SK-N-SH (cell line): ENCODE measurements at regions not wholly inside any gene's neighbourhood (a gene's known extent, or its start where the extent isn't known, plus 50 kb on each side); places are given as distances from the start of the nearest gene placed in this dataset.

ENCODE experiments used
- CTCF ChIA-PET: fragments of 300-600, 350-600 bp; formaldehyde crosslinking; extraction: SDS; loops from one replicate; lab custom pipeline; 2021; lab: Yijun Ruan, JAX
- POLR2A ChIA-PET: fragments of 350-600 bp; sonication (Branson Sonifier 250); formaldehyde crosslinking; extraction: SDS; loops from one replicate; lab custom pipeline; 2020; ENCODE audit warnings: antibody characterized with exemption, inconsistent platforms; lab: Yijun Ruan, JAX
- DNase-seq: peaks from one replicate; pipeline ENCODE4 v3.0.0; 2012
- H2AFZ ChIP-seq: fragments of 200-600 bp; sonication (generic); 2 replicates; pipeline ENCODE4 v1.8.1; 2016; ENCODE audit warnings: antibody characterized with exemption, mild to moderate bottlenecking, low read depth
- H3F3A ChIP-seq: fragments of 200-600 bp; sonication (generic); replicated peaks from 2 replicates; pipeline ENCODE3; 2016; ENCODE audit warnings: antibody characterized with exemption, mild to moderate bottlenecking; ENCODE audit not compliant: insufficient read depth
- H3K27ac ChIP-seq, 2 experiments: fragments of 200-500 bp in 1 of 2; fragments of 200-600 bp in 1 of 2; sonication (Bioruptor generic) in 1 of 2; sonication (generic), shearing (Covaris generic) in 1 of 2; 2 replicates each; pipeline versions ENCODE4 v1.5.1 to v1.6.1; 2014 to 2016; ENCODE audit warnings: low read depth in 2 of 2, inconsistent platforms in 1 of 2, low read length in 1 of 2, mild to moderate bottlenecking in 1 of 2, mixed read lengths in 1 of 2
- H3K27me3 ChIP-seq: fragments of 200-600 bp; sonication (generic), shearing (Covaris generic); 2 replicates; pipeline ENCODE4 v1.6.1; 2016; ENCODE audit warnings: mixed run types; ENCODE audit not compliant: insufficient read depth
- H3K36me3 ChIP-seq, 2 experiments: fragments of 200-500 bp in 1 of 2; fragments of 200-600 bp in 1 of 2; sonication (Bioruptor generic) in 1 of 2; sonication (generic) in 1 of 2; replicated peaks in 1 of 2; 2 replicates each; pipeline versions ENCODE3 to v1.5.1; 2014 to 2016; ENCODE audit warnings: low read length in 1 of 2, mild to moderate bottlenecking in 1 of 2; ENCODE audit not compliant: insufficient read depth in 2 of 2, control insufficient read depth in 1 of 2
- H3K4me1 ChIP-seq, 2 experiments: fragments of 200-500 bp in 1 of 2; fragments of 200-600 bp in 1 of 2; sonication (Bioruptor generic) in 1 of 2; sonication (generic), shearing (Covaris generic) in 1 of 2; 2 replicates each; pipeline versions ENCODE4 v1.5.1 to v1.6.1; 2014 to 2016; ENCODE audit warnings: low read depth in 1 of 2, low read length in 1 of 2, mixed run types in 1 of 2; ENCODE audit not compliant: insufficient read depth in 2 of 2, control insufficient read depth in 1 of 2
- H3K4me2 ChIP-seq: fragments of 200-600 bp; sonication (generic), shearing (Covaris generic); 2 replicates; pipeline ENCODE4 v1.6.1; 2017; ENCODE audit warnings: mixed run types
- H3K4me3 ChIP-seq, 2 experiments: fragments of 200-500 bp in 1 of 2; fragments of 200-600 bp in 1 of 2; sonication (Bioruptor generic) in 1 of 2; sonication (generic), shearing (Covaris generic) in 1 of 2; 2 replicates each; pipeline versions ENCODE4 v1.5.1 to v1.8.1; 2014 to 2016; ENCODE audit warnings: low read depth in 2 of 2, inconsistent platforms in 1 of 2, low read length in 1 of 2, mild to moderate bottlenecking in 1 of 2, mixed read lengths in 1 of 2, moderate library complexity in 1 of 2
- H3K79me2 ChIP-seq: fragments of 200-600 bp; sonication (generic); 2 replicates; pipeline ENCODE4 v1.8.1; 2017; ENCODE audit warnings: mild to moderate bottlenecking; ENCODE audit not compliant: insufficient read depth
- H3K9ac ChIP-seq: fragments of 200-600 bp; sonication (generic); 2 replicates; pipeline ENCODE4 v1.6.1; 2017; ENCODE audit warnings: mixed run types
- H3K9me2 ChIP-seq: fragments of 200-600 bp; sonication (generic); 2 replicates; pipeline ENCODE4 v1.6.1; 2017; ENCODE audit warnings: mixed run types
- H3K9me3 ChIP-seq: fragments of 200-600 bp; sonication (generic); 2 replicates; pipeline ENCODE4 v1.6.1; 2017; ENCODE audit warnings: mixed run types, mild to moderate bottlenecking, moderate library complexity
- H4K20me1 ChIP-seq: fragments of 200-600 bp; sonication (generic); 2 replicates; pipeline ENCODE4 v1.6.1; 2017; ENCODE audit warnings: mild to moderate bottlenecking, mixed run types; ENCODE audit not compliant: insufficient read depth
- EP300 ChIP-seq, 2 experiments: IDR thresholded peaks; 2 replicates each; pipeline versions ENCODE4 v1.4.0 to v1.6.1; 2012; ENCODE audit warnings: borderline replicate concordance in 1 of 2, low read depth in 1 of 2, low read length in 1 of 2
- FOXM1 ChIP-seq: IDR thresholded peaks from 2 replicates; pipeline ENCODE4 v1.4.0; 2012; ENCODE audit warnings: low read depth, mild to moderate bottlenecking
- MXI1 ChIP-seq: IDR thresholded peaks from 2 replicates; pipeline ENCODE4 v1.6.1; 2012; ENCODE audit warnings: mild to moderate bottlenecking, low read depth, low read length, improper control_type of control experiment
- NFIC ChIP-seq: IDR thresholded peaks from 2 replicates; pipeline ENCODE4 v1.4.0; 2012; ENCODE audit warnings: borderline replicate concordance
- POLR2AphosphoS5 ChIP-seq: IDR thresholded peaks from 2 replicates; pipeline ENCODE4 v1.6.1; 2012; ENCODE audit warnings: low read depth, low read length
- RXRA ChIP-seq: IDR thresholded peaks from 2 replicates; pipeline ENCODE4 v1.4.0; 2012; ENCODE audit warnings: low read depth, mild to moderate bottlenecking, borderline replicate concordance
- SIN3A ChIP-seq: IDR thresholded peaks from 2 replicates; pipeline ENCODE4 v1.6.1; 2012; ENCODE audit warnings: low read depth, mild to moderate bottlenecking, low read length, moderate library complexity, borderline replicate concordance
- SMC3 ChIP-seq: IDR thresholded peaks from 2 replicates; pipeline ENCODE4 v1.6.1; 2012; ENCODE audit warnings: low read depth, low read length, improper control_type of control experiment
- YY1 ChIP-seq: IDR thresholded peaks from 2 replicates; pipeline ENCODE4 v1.4.0; 2012; ENCODE audit warnings: low read depth, mild to moderate bottlenecking
- WGBS: methylation state at CpG from one replicate; pipeline ENCODE4 v1.1.6; 2017; ENCODE audit warnings: low lambda C conversion rate; 5-methylcytosine and 5-hydroxymethylcytosine counted together
- TF ChIP-seq, protein P1 (sequence below): IDR thresholded peaks from 2 replicates; pipeline ENCODE4 v1.4.0; 2012; ENCODE audit warnings: low read depth, borderline replicate concordance
- TF ChIP-seq, protein P2 (sequence below): fragments of 150-350 bp; IDR thresholded peaks from 2 replicates; pipeline ENCODE4 v1.6.1; 2016; ENCODE audit warnings: mild to moderate bottlenecking, low read depth, low read length
- TF ChIP-seq, protein P3 (sequence below): IDR thresholded peaks from 2 replicates; pipeline ENCODE4 v1.6.1; 2012; ENCODE audit warnings: mild to moderate bottlenecking, low read depth, low read length, moderate library complexity

DNA sequence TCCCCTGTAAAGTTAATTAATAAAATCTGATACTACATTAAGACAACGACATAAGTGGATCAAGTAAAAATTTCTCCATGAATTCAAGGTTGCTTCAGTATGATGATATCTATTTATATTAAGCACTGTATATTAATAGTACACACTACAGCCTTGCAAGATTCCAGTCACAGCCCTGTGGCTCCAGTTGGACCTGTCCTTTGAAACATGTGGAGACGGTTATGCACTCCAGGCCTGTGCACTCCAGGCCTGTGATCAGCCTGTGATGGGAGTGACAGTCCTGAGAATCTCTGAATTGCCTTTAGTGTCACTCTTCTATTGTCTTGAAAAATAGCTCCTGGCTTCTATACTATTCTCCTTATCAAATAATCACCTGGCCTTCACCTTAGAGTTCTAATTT is 981.1 kb upstream of the AGA start:
- H4K20me1 ChIP-seq, result no peaks in the 10 kb centered on the region
- H3K27me3 ChIP-seq, result no peaks in the 10 kb centered on the region
- no peaks in the 10 kb centered on the region for H3K36me3 ChIP-seq
- no peaks in the 10 kb centered on the region for H3F3A ChIP-seq
- H3K4me3 ChIP-seq, result no peak overlapping the region
- H3K9ac ChIP-seq, result no peak overlapping the region
- no peak overlapping the region for H3K4me2 ChIP-seq
- WGBS, result 3% methylated on average over 2 of the region's 2 CpGs
- no peaks in the 10 kb centered on the region for H3K79me2 ChIP-seq
- no peaks in the 10 kb centered on the region for H3K9me2 ChIP-seq
- CTCF ChIA-PET, result interaction anchor here (1.0 kb wide), 1 partner anchor 14 kb away, joined by 3 read pairs; no protein-coding TSS in a partner anchor
- H3K27ac ChIP-seq, result no peak overlapping the region
- no peak overlapping the region for H2AFZ ChIP-seq
- no peaks in the 10 kb centered on the region; the same call in 1 of the 2 replicates for H3K9me3 ChIP-seq
- POLR2A ChIA-PET, result no interaction called here
- DNase-seq, result no peak
- H3K4me1 ChIP-seq, result no peaks in the 10 kb centered on the region
- TF ChIP-seq FOXM1 (no peak), NFIC (no peak), MXI1 (no peak), RXRA (no peak), YY1 (no peak), SMC3 (no peak), EP300 (IDR thresholded peaks at IDR 0.05; ENCODE audit: borderline replicate concordance in 1 of 2, low read depth in 1 of 2, low read length in 1 of 2) (no peak), POLR2AphosphoS5 (no peak)
- TF ChIP-seq, protein P1, sequence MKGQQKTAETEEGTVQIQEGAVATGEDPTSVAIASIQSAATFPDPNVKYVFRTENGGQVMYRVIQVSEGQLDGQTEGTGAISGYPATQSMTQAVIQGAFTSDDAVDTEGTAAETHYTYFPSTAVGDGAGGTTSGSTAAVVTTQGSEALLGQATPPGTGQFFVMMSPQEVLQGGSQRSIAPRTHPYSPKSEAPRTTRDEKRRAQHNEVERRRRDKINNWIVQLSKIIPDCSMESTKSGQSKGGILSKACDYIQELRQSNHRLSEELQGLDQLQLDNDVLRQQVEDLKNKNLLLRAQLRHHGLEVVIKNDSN, result no peak
- TF ChIP-seq, protein P2, sequence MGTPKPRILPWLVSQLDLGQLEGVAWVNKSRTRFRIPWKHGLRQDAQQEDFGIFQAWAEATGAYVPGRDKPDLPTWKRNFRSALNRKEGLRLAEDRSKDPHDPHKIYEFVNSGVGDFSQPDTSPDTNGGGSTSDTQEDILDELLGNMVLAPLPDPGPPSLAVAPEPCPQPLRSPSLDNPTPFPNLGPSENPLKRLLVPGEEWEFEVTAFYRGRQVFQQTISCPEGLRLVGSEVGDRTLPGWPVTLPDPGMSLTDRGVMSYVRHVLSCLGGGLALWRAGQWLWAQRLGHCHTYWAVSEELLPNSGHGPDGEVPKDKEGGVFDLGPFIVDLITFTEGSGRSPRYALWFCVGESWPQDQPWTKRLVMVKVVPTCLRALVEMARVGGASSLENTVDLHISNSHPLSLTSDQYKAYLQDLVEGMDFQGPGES, result no peak
- TF ChIP-seq, protein P3, sequence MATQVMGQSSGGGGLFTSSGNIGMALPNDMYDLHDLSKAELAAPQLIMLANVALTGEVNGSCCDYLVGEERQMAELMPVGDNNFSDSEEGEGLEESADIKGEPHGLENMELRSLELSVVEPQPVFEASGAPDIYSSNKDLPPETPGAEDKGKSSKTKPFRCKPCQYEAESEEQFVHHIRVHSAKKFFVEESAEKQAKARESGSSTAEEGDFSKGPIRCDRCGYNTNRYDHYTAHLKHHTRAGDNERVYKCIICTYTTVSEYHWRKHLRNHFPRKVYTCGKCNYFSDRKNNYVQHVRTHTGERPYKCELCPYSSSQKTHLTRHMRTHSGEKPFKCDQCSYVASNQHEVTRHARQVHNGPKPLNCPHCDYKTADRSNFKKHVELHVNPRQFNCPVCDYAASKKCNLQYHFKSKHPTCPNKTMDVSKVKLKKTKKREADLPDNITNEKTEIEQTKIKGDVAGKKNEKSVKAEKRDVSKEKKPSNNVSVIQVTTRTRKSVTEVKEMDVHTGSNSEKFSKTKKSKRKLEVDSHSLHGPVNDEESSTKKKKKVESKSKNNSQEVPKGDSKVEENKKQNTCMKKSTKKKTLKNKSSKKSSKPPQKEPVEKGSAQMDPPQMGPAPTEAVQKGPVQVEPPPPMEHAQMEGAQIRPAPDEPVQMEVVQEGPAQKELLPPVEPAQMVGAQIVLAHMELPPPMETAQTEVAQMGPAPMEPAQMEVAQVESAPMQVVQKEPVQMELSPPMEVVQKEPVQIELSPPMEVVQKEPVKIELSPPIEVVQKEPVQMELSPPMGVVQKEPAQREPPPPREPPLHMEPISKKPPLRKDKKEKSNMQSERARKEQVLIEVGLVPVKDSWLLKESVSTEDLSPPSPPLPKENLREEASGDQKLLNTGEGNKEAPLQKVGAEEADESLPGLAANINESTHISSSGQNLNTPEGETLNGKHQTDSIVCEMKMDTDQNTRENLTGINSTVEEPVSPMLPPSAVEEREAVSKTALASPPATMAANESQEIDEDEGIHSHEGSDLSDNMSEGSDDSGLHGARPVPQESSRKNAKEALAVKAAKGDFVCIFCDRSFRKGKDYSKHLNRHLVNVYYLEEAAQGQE, result no peak
- TF ChIP-seq, all 33 proteins: peak for 0

DNA sequence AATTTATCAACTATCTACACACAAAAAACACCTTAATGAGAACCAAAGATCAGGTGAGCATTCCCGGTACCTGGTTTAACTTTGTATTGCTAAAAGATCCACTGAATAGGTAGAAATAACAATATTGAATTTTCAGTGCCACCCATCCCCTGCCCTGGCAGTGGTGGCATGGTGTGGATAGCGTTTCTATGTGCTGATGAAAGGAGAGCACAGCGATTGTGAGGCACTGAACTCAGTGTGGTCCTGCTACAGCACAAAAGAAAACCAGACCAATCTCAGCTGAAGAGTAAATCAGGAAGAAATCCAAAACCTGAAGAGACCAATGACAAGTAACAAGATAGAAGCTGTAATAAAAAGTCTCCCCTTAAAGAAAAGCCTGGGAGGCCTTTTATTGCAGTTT is 984.6 kb upstream of the AGA start:
- H3K27me3 ChIP-seq, result no peaks in the 10 kb centered on the region
- H3K9me2 ChIP-seq, result no peaks in the 10 kb centered on the region
- CTCF ChIA-PET, result no interaction called here
- no peak overlapping the region for H3K27ac ChIP-seq
- no peak for DNase-seq
- no peak overlapping the region for H3K4me3 ChIP-seq
- no peaks in the 10 kb centered on the region for H4K20me1 ChIP-seq
- no peaks in the 10 kb centered on the region for H3K36me3 ChIP-seq
- no peak overlapping the region for H3K9ac ChIP-seq
- no peaks in the 10 kb centered on the region for H3F3A ChIP-seq
- H2AFZ ChIP-seq, result no peak overlapping the region
- H3K4me2 ChIP-seq, result no peak overlapping the region
- H3K9me3 ChIP-seq, result no peaks in the 10 kb centered on the region; the same call in 1 of the 2 replicates
- WGBS, result 4% methylated on average over 3 of the region's 3 CpGs
- POLR2A ChIA-PET, result no interaction called here
- TF ChIP-seq SIN3A, result no peak
- no peaks in the 10 kb centered on the region for H3K79me2 ChIP-seq
- no peaks in the 10 kb centered on the region for H3K4me1 ChIP-seq
